Cardiac fibroblast (primary cell): ENCODE measurements at regions not wholly inside any gene's neighbourhood (a gene's known extent, or its start where the extent isn't known, plus 50 kb on each side); places are given as distances from the start of the nearest gene placed in this dataset.
A peak's percentile ranks its signal among the peaks of the same experiment; 100 is the strongest.

Experiments
- DNase-seq, 2 donors: peaks; one replicate each; pipeline versions ENCODE4 v3.0.0 to v3.0.0-alpha.2; 2010; ENCODE audit warnings: low read depth in 2 of 2
- H3K4me3 ChIP-seq, 2 donors: replicated peaks in 1 of 2; 1 replicate in 1 of 2; 2 replicates in 1 of 2; pipeline ENCODE4 v1.5.1; 2011; ENCODE audit warnings: low read depth in 2 of 2, low read length in 2 of 2, mild to moderate bottlenecking in 2 of 2, moderate library complexity in 1 of 2
- CTCF ChIP-seq: IDR thresholded peaks from one replicate; pipeline ENCODE4 v1.5.1; 2011; ENCODE audit warnings: low read depth, mild to moderate bottlenecking, low read length, inconsistent platforms

- peak overlapping the region in 1 of 2 donors; percentile 5 for H3K4me3 ChIP-seq
- no peak for TF ChIP-seq CTCF
- peak; percentile 9 to 57 for DNase-seq
These were observed 79.0 kb upstream of the CDH19 start for GRCh38 chr18:66682855-66683322.

- DNase-seq = no peak
- H3K4me3 ChIP-seq = no peak overlapping the region
- no peak for TF ChIP-seq CTCF
These were observed 72.8 kb upstream of the CDH19 start for GRCh38 chr18:66676699-66677098.

- TF ChIP-seq CTCF = no peak
- no peak overlapping the region for H3K4me3 ChIP-seq
- no peak for DNase-seq
These were observed 70.4 kb upstream of the CDH19 start for GRCh38 chr18:66674286-66674685.

- no peak for TF ChIP-seq CTCF
- DNase-seq = no peak
- H3K4me3 ChIP-seq = no peak overlapping the region
These were observed 64.8 kb upstream of the CDH19 start for GRCh38 chr18:66668706-66669105.

- no peak overlapping the region for H3K4me3 ChIP-seq
- TF ChIP-seq CTCF = no peak
- DNase-seq = no peak
These were observed 58.7 kb upstream of the CDH19 start for GRCh38 chr18:66662632-66663031.

- DNase-seq = no peak
- H3K4me3 ChIP-seq = no peak overlapping the region
- no peak for TF ChIP-seq CTCF
These were observed 51.5 kb upstream of the CDH19 start for GRCh38 chr18:66655407-66655806.
